Effector memory CD4-positive, alpha-beta T cell (primary cell): ENCODE measurements at regions not wholly inside any gene's neighbourhood (a gene's known extent, or its start where the extent isn't known, plus 50 kb on each side); places are given as distances from the start of the nearest gene placed in this dataset.

Source experiments
- DNase-seq, 3 donors: peaks; one replicate each; pipeline ENCODE4 v3.0.0-alpha.2; 2020
- H3K27ac ChIP-seq: 2 replicates; pipeline ENCODE4 v1.7.0; 2013; ENCODE audit warnings: mild to moderate bottlenecking, low read length, moderate library complexity; ENCODE audit not compliant: insufficient read depth, poor library complexity, severe bottlenecking
- H3K27me3 ChIP-seq: replicated peaks from 2 replicates; pipeline ENCODE4 v1.7.0; 2013; ENCODE audit warnings: mild to moderate bottlenecking, low read length; ENCODE audit not compliant: insufficient read depth, control insufficient read depth, poor library complexity, severe bottlenecking
- H3K36me3 ChIP-seq: 2 replicates; pipeline ENCODE4 v1.7.0; 2013; ENCODE audit warnings: mild to moderate bottlenecking, low read length, moderate library complexity; ENCODE audit not compliant: control insufficient read depth, insufficient read depth
- H3K4me1 ChIP-seq: 2 replicates; pipeline ENCODE4 v1.7.0; 2013; ENCODE audit warnings: low read length, mild to moderate bottlenecking; ENCODE audit not compliant: control insufficient read depth, insufficient read depth, poor library complexity, severe bottlenecking
- H3K4me3 ChIP-seq: 2 replicates; pipeline ENCODE4 v1.7.0; 2013; ENCODE audit warnings: low read length, low read depth, mild to moderate bottlenecking; ENCODE audit not compliant: insufficient read depth, poor library complexity, severe bottlenecking
- H3K9me3 ChIP-seq: 2 replicates; pipeline ENCODE4 v1.7.0; 2013; ENCODE audit warnings: mild to moderate bottlenecking, low read length, moderate library complexity; ENCODE audit not compliant: control insufficient read depth

DNA sequence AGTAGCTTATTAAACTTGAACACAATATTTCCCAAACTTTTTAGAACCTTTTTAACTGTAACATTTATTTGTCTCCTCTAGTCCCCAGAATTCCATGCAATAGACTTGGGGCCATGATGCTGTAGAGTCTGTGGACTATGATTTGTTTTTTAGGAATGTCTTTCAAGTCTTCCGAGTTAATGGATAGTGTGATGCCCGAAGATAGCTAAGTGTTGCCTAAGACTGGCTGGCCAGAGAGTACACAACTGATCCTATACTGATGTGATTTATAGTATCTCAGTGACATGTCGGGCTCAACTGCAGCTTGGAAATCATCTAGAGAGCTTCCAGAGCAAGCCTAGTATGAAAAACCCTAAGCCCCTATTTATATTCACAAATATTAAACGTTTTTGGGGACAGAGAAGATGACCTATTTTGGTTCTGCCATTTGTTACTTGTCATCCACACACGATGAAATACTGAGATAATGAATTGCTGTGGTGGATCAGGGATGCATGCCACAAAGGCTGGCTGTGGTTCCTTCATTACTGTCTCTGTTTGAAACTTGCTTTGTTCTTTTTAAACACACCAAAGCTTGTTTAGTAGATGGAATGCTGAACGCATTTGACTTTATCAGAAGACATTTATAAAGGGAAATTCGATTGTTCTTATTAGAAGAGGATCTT, 507.4 kb downstream of the TAFA4 start:
- Histone ChIP-seq H3K27ac (no peak overlapping the region), H3K4me3 (no peak overlapping the region), H3K36me3 (no peaks in the 10 kb centered on the region), H3K9me3 (no peaks in the 10 kb centered on the region), H3K4me1 (no peaks in the 10 kb centered on the region), H3K27me3 (no peaks in the 10 kb centered on the region)
- no peak for DNase-seq

- H3K4me3 ChIP-seq, result no peak overlapping the region
- H3K4me1 ChIP-seq, result no peaks in the 10 kb centered on the region
- no peaks in the 10 kb centered on the region for H3K27me3 ChIP-seq
- DNase-seq, result no peak
- H3K27ac ChIP-seq, result no peak overlapping the region
- H3K9me3 ChIP-seq, result no peaks in the 10 kb centered on the region
- no peaks in the 10 kb centered on the region for H3K36me3 ChIP-seq
Measured at GRCh38 chr3:68408626-68409025, 523.7 kb downstream of the TAFA4 start.

GRCh38 chr3:68403741-68404140, 528.6 kb downstream of the TAFA4 start:
- no peak overlapping the region for H3K4me3 ChIP-seq
- H3K4me1 ChIP-seq, result no peaks in the 10 kb centered on the region
- H3K36me3 ChIP-seq, result no peaks in the 10 kb centered on the region
- no peaks in the 10 kb centered on the region for H3K9me3 ChIP-seq
- DNase-seq, result no peak
- no peaks in the 10 kb centered on the region for H3K27me3 ChIP-seq
- no peak overlapping the region for H3K27ac ChIP-seq

GRCh38 chr3:68402235-68402918, 530.0 kb downstream of the TAFA4 start:
- Histone ChIP-seq H3K27ac (no peak overlapping the region), H3K4me3 (no peak overlapping the region), H3K9me3 (no peaks in the 10 kb centered on the region), H3K27me3 (no peaks in the 10 kb centered on the region), H3K4me1 (no peaks in the 10 kb centered on the region), H3K36me3 (no peaks in the 10 kb centered on the region)
- no peak for DNase-seq

DNA sequence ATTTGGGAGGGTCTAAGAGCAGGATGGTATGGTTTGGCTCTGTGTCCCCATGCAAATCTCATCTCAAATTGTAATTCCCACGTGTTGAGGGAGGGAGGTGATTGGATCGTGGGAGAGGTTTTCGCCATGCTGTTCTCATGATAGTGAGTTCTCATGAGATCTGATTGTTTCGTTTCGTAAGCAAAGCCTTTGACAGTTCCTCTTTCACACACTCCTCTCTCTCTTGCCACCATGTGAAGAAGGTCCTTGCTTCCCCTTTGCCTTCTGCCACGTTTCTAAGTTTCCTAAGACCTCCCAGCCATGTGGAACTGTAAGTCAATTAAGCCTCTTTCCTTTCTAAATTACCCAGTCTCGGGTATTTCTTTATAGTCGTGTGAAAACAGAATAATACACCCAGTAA, 553.7 kb downstream of the TAFA4 start:
- Histone ChIP-seq H3K27me3 (no peaks in the 10 kb centered on the region), H3K4me3 (no peak overlapping the region), H3K4me1 (no peaks in the 10 kb centered on the region), H3K36me3 (no peaks in the 10 kb centered on the region), H3K27ac (no peak overlapping the region), H3K9me3 (no peaks in the 10 kb centered on the region)
- no peak for DNase-seq

DNA sequence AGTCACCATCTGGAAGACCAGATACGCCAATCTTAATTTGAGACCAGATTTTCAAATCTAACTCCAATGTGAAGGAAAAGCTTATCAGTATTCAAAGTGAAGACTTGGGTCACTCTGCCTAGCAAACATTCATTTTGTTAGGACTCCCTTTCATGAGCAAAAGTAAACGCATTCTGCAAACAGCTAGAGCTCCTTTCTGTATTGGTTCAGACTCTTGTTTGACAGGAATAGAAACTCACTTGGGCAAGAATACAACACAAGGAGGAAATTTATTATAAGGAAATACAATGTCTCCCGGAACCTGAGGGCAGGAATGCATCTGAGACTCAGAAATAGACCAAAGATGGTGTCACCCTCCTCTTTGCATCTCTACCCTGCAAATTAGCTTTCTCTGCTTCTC, 558.6 kb downstream of the TAFA4 start:
- no peaks in the 10 kb centered on the region for H3K36me3 ChIP-seq
- H3K4me1 ChIP-seq, result no peaks in the 10 kb centered on the region
- no peak for DNase-seq
- no peak overlapping the region for H3K4me3 ChIP-seq
- no peaks in the 10 kb centered on the region for H3K27me3 ChIP-seq
- H3K27ac ChIP-seq, result no peak overlapping the region
- no peaks in the 10 kb centered on the region for H3K9me3 ChIP-seq

DNA sequence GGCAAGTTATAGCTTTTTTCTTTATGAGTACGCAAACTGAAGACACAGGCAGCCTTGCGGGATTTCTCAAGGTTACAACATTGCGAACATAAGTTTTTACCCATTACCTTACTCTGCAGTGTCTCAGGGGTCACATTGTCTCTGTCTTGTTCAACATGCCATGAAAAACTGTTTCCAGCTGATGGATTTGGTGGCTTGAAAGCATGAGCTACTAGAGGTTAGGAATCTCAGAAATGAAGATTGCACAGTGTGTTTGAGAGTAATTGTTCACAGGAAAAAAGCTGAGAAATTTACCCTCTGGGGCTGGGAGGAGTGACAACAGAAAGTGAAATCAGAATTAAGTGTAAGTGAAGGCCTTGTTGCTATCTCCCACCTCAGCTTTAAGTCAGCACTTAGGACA, 568.6 kb downstream of the TAFA4 start:
- Histone ChIP-seq H3K27ac (no peak overlapping the region), H3K4me1 (no peaks in the 10 kb centered on the region), H3K27me3 (no peaks in the 10 kb centered on the region), H3K4me3 (no peak overlapping the region), H3K36me3 (no peaks in the 10 kb centered on the region), H3K9me3 (no peaks in the 10 kb centered on the region)
- no peak for DNase-seq

- no peaks in the 10 kb centered on the region for H3K36me3 ChIP-seq
- no peaks in the 10 kb centered on the region for H3K27me3 ChIP-seq
- no peak overlapping the region for H3K4me3 ChIP-seq
- H3K9me3 ChIP-seq, result no peaks in the 10 kb centered on the region
- H3K27ac ChIP-seq, result no peak overlapping the region
- DNase-seq, result no peak
- no peaks in the 10 kb centered on the region for H3K4me1 ChIP-seq
Measured at GRCh38 chr3:68360492-68360891, 571.9 kb downstream of the TAFA4 start.

DNA sequence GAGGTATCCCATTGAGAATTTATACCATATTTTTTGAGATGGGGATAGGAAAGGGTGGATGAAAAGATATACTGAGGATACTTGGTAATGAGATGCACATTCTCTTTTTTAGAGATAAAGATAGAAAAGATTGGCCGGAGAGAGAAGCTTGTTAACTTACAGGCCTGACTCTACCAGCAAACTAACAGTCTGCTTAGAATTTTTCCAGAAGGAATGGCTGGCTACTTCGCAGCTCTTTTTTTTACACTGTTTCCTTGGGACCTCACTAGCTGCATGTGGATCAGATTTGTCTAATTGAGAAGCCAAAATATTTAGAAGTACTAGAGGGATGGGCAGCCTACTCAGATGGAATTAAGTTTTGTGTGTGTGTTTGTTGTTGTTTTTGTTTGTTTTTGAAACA, 586.6 kb downstream of the TAFA4 start:
- H3K27ac ChIP-seq, result no peak overlapping the region
- H3K9me3 ChIP-seq, result no peaks in the 10 kb centered on the region
- H3K27me3 ChIP-seq, result no peaks in the 10 kb centered on the region
- H3K4me3 ChIP-seq, result no peak overlapping the region
- DNase-seq, result no peak
- no peaks in the 10 kb centered on the region for H3K4me1 ChIP-seq
- no peaks in the 10 kb centered on the region for H3K36me3 ChIP-seq

DNA sequence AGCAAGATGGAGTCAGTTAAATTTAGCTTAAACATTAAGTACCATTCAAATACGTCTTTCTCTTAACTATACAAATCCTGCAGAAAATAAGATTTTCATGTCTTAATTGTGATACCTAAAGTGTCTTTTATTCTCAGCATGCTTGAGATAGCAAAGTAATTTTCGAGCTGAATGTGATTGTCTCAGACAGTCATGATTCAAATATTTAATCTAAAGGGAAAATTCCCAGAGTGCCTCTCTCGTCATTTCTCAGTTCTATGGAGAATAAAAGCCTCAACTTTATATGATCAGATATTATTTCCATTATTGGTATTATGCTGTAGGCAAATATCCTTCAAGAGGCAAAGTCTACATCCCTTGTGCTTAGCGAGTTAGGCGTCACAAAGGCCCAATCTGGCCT, 589.9 kb downstream of the TAFA4 start:
- Histone ChIP-seq H3K27me3 (no peaks in the 10 kb centered on the region), H3K4me1 (no peaks in the 10 kb centered on the region), H3K27ac (no peak overlapping the region), H3K36me3 (no peaks in the 10 kb centered on the region), H3K4me3 (no peak overlapping the region), H3K9me3 (no peaks in the 10 kb centered on the region)
- no peak for DNase-seq
